UCSD-AML1 (cell line): ENCODE measurements at regions not wholly inside any gene's neighbourhood (a gene's known extent, or its start where the extent isn't known, plus 50 kb on each side); places are given as distances from the start of the nearest gene placed in this dataset.
"Not testable (repeated sequence)": the region's sequence is repeated elsewhere in the genome, so short reads cannot be mapped to it uniquely, and the experiment has no call there.

ENCODE experiments used
- DNase-seq: peaks from one replicate; lab custom pipeline; 2025; ENCODE audit not compliant: unreplicated experiment; lab: John Stamatoyannopoulos, UW

GRCh38 chr6:145544514-145544913 lies 190.8 kb downstream of the EPM2A start:
- DNase-seq = no peak

- DNase-seq = no peak
Measured at GRCh38 chr6:145546265-145546664, 189.1 kb downstream of the EPM2A start.

GRCh38 chr6:145547594-145548335 lies 187.6 kb downstream of the EPM2A start:
- no peak for DNase-seq

GRCh38 chr6:145548933-145549648 lies 186.2 kb downstream of the EPM2A start:
- DNase-seq = no peak

- DNase-seq = no peak
Measured at GRCh38 chr6:145551164-145551563, 184.2 kb downstream of the EPM2A start.

- no peak for DNase-seq
Measured at GRCh38 chr6:145555084-145555483, 180.2 kb downstream of the EPM2A start.

- no peak for DNase-seq
Measured at GRCh38 chr6:145557474-145557873, 177.8 kb downstream of the EPM2A start.

- no peak for DNase-seq
Measured at GRCh38 chr6:145559836-145560235, 175.5 kb downstream of the EPM2A start.

- no peak for DNase-seq
Measured at GRCh38 chr6:145561095-145562072, 173.9 kb downstream of the EPM2A start.

- no peak for DNase-seq
Measured at GRCh38 chr6:145562771-145563615, 172.3 kb downstream of the EPM2A start.

- DNase-seq = no peak
Measured at GRCh38 chr6:145564553-145564952, 170.8 kb downstream of the EPM2A start.

GRCh38 chr6:145567684-145568252 lies 167.6 kb downstream of the EPM2A start:
- no peak for DNase-seq

GRCh38 chr6:145569140-145569539 lies 166.2 kb downstream of the EPM2A start:
- no peak for DNase-seq

GRCh38 chr6:145570336-145570735 lies 165.0 kb downstream of the EPM2A start:
- not testable (repeated sequence) for DNase-seq

- DNase-seq = not testable (repeated sequence)
Measured at GRCh38 chr6:145574269-145574668, 161.1 kb downstream of the EPM2A start.
